C1 segment of cervical spinal cord (tissue), 14 donors: ENCODE measurements at regions not wholly inside any gene's neighbourhood (a gene's known extent, or its start where the extent isn't known, plus 50 kb on each side); places are given as distances from the start of the nearest gene placed in this dataset.
"Not testable (repeated sequence)": the region's sequence is repeated elsewhere in the genome, so short reads cannot be mapped to it uniquely, and the experiment has no call there.

Source experiments
- DNase-seq, 14 donors: peaks; one replicate each; lab custom pipeline; 2025; lab: John Stamatoyannopoulos, UW

GRCh38 chr5:135158314-135158697 lies 124.3 kb upstream of the PITX1 start:
- DNase-seq = no peak

GRCh38 chr5:135157421-135158313 lies 123.6 kb upstream of the PITX1 start:
- DNase-seq = no peak

DNA sequence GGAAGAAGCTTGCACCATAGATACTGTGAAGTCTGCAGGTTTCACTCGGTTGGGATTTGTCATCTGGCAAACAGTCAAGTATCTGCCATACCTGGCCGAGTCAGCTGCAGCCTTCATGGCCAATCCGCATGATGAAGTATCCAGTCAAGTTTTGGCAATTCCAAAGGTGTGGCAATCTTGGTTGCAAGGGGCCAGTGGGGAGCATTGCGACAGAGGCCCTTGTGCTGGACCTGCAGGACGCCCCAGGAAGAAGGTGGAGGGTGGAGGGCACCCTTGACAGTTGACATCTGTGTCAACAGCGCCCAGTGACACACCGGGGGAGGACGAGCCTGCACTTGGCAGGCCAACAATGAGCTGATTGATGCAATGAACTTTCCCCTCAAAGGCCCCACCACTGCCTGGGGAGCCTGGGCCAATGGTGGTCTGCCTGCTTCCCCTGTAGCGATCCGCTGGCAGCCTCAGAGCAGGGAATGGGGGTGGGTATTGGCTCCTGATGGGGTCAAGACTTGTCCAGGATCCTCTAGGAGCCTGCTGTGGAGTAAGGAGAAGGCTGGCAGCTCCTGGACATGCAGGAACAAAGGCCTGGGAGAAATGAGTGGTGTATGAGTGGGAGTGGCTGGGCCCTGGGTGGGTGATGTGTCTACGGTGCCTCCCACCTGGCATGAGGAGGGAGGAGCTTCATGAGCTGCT lies 122.8 kb upstream of the PITX1 start:
- DNase-seq = no peak

DNA sequence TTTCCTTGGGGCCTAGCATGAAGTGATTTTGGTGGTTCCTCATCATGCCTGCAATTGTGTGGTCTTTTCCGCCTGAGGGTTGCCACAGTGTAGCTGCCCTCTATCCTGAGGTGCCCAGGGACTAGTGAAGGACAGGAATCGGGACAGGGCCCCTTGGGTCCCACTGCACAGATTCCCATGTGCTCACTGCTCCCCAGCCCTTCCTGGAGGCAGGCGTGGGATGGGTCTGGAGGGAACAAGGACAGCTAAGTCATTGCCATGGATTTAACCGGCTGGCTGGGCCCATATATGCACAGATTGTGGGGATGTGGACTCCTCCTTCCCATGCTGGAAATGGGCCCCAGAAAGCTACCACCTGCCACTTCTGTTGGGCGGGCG lies 122.3 kb upstream of the PITX1 start:
- DNase-seq = no peak

DNA sequence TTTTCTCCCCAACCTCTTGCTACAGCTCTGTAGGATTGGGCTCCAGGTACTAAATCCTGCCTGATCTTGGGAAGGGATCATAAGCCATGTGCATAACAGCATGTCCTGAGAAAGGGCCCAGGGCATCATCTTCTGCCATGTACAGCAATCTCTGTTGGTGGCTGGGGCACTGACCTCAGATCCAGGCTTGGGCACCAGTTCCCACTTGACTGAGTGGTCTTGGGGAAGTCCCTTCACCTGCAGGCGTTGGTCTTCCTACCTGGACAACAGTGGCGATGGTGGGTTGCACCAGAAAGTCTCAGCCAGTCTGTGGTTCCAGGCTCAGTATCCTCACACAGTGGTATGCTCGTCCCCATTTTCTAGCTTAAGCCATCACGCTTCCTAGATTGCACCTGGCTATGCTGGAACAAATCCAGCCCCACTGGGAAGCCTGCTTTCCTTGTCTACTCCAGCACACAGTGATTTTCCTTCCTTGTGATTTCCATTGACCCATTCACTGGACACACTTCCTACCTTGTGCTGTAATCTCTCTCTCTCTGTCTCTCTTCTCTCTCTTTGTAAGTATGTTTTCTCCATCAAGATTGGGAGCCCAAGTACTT lies 121.7 kb upstream of the PITX1 start:
- DNase-seq = peak in 1 of 14 donors; percentile 28

DNA sequence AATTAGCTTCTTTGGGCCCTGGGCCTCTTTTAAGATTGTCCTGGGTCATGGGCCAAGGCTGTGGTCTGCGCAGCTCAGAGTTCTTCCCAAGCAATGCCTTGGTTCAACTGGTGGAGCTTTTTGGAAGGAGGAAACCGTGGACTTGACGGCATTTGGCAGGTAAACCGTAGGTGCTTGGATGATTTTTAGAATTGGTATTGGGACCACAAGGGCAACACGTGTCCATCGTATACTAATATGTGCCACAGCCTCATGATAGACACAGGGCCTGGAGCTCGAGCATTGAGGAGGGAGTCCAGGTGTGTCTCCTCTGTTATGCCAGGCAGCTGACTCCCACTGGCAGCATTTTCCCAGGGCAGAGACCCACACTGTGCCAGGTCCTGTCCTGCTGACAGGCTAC lies 120.9 kb upstream of the PITX1 start:
- no peak for DNase-seq

GRCh38 chr5:135154197-135154596 lies 120.2 kb upstream of the PITX1 start:
- no peak for DNase-seq

GRCh38 chr5:135153661-135154060 lies 119.6 kb upstream of the PITX1 start:
- no peak for DNase-seq

- DNase-seq = no peak
These were observed 119.2 kb upstream of the PITX1 start for GRCh38 chr5:135153259-135153658.

DNA sequence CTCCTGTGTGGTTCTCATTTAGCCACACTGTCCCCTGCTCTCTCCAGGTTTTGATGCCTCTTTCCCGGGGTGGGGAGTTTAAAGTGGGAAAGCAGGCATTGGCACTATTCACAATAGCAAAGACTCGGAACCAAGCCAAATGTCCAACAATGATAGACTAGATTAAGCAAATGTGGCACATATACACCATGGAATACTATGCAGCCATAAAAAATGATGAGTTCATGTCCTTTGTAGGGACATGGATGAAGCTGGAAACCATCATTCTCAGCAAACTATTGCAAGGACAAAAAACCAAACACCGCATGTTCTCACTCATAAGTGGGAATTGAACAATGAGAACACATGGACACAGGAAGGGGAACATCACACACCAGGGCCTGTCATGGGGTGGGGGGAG lies 117.6 kb upstream of the PITX1 start:
- not testable (repeated sequence) for DNase-seq

DNA sequence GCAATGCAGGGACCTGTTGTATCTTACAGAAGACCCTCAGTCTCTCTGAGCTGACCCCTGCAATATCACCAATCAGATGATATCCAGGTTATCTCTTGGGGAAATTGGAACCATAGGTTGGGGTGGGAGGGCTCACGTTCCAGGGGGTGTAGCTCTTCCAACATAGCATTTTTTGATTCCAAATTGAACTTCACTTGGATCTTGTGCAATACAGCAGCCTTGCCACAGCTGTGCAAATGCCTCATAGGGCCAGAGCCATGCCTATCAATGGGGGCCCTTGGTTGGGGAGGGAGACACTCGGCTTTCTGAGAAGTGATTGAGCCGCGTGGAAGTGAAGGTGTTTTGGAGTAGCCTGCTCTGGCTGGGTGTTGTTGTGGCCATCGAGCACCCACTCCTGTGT lies 117.2 kb upstream of the PITX1 start:
- no peak for DNase-seq

GRCh38 chr5:135150767-135151166 lies 116.7 kb upstream of the PITX1 start:
- no peak for DNase-seq

DNA sequence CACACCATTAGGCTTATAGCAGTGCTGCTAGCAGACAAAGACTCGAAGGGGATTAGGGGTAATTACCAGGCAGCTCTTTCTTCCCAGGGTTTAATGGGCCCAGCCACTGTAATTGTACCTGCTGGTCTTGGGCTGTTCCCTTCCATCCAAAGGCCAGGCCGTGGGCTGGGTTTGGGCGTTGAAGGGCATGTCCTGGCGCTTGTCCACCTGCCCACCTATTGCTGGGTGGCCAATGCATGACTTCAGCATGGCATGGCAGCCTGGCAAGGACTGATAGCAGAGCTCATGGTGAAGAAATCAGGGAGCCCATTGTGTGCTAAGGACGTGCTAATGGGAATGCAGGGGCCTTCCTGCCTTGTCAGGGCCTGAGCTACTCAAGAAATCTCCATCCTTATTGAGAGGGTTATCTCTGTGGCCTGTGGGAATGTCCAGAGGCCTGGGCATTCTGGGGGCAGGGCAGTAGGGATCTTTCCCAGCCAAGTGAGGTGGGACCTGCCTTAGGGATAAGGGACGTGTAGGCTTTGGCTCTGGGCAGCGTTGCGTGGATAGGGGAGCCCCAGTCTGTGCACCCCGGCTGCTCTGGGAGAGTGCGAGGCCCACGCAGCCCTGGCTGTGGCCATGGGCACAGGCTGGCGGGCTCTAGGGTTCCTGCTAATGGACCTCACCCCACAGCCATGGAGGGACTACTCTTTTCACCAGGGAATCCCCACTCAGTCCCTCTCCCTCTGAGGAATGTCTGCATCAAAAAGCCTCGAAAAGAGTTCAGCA lies 116.1 kb upstream of the PITX1 start:
- DNase-seq = no peak

DNA sequence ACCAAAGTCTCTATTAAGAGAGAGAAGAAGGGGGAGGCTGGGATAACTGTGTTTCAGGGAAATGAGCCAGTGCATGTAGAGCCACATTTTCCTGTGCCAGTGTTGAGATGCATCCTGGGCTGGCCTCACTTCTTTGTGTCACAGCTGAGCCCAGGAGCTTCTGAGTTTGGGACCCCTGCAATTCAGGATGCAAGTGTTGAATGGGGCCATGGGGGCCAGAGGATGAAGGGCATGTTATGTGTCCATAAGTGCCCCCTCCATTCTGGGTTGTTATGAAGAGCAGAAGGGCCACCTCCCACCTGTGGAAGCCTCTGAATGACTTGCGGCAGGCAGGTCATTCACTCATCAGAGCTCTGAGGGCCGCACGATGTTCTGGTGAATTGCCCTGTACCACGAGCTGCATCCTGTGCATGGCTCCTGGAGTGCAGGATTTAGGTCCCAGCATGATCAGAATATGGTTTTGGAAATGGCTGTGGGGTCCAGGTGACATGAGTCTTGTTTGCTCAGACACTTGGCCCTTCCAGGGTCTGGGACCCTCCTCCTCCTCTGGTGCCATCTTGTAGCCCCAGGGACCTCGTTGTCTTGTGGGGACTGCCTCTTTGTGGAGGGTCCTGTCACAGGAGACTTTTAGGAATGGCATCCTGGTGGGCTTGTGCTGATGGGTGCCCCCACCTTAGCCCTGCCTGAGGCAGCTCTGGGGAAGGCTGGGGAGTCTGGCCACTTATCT lies 115.4 kb upstream of the PITX1 start:
- DNase-seq = no peak

GRCh38 chr5:135147294-135148090 lies 113.5 kb upstream of the PITX1 start:
- DNase-seq = no peak

GRCh38 chr5:135145985-135146384 lies 112.0 kb upstream of the PITX1 start:
- no peak for DNase-seq

- DNase-seq = not testable (repeated sequence)
These were observed 109.7 kb upstream of the PITX1 start for GRCh38 chr5:135143682-135144081.

GRCh38 chr5:135141303-135142268 lies 107.6 kb upstream of the PITX1 start:
- DNase-seq = no peak
